ENCODE measurements at regions not wholly inside any gene's neighbourhood (a gene's known extent, or its start where the extent isn't known, plus 50 kb on each side); places are given as distances from the start of the nearest gene placed in this dataset.
"Not testable (repeated sequence)": the region's sequence is repeated elsewhere in the genome, so short reads cannot be mapped to it uniquely, and the experiment has no call there.

DNA sequence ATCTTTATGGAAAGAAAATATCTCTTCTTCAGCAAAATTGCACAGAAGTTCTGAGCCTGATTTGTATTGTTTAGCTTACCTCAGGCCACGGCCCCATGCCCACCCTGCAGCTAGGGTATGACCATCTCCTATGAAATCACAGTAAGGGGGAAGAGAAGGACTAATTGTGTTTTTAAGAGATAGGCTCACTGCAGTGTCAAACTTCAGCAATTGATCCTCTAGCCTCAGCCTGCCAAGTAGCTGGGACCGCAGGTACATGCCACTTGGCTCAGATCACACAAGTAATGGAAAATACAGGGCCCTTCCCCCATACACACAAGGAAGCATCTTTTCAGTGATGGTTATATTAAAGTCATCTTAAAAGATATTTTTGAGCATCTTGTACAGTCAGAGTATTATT is 60.0 kb downstream of the DMAC1 start:
- POLR2A ChIA-PET = no interaction called here
- TF ChIP-seq, protein P1, sequence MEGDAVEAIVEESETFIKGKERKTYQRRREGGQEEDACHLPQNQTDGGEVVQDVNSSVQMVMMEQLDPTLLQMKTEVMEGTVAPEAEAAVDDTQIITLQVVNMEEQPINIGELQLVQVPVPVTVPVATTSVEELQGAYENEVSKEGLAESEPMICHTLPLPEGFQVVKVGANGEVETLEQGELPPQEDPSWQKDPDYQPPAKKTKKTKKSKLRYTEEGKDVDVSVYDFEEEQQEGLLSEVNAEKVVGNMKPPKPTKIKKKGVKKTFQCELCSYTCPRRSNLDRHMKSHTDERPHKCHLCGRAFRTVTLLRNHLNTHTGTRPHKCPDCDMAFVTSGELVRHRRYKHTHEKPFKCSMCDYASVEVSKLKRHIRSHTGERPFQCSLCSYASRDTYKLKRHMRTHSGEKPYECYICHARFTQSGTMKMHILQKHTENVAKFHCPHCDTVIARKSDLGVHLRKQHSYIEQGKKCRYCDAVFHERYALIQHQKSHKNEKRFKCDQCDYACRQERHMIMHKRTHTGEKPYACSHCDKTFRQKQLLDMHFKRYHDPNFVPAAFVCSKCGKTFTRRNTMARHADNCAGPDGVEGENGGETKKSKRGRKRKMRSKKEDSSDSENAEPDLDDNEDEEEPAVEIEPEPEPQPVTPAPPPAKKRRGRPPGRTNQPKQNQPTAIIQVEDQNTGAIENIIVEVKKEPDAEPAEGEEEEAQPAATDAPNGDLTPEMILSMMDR (IDR thresholded peaks at IDR 0.05; ENCODE audit: insufficient read depth, low read length, missing control alignments) = no peak
- no peak overlapping the region for H3K4me3 ChIP-seq (ENCODE audit: low read depth, low read length)
- DNase-seq (ENCODE audit: low read depth, low spot score) = no peak
- CTCF ChIA-PET = no interaction called here

DNA sequence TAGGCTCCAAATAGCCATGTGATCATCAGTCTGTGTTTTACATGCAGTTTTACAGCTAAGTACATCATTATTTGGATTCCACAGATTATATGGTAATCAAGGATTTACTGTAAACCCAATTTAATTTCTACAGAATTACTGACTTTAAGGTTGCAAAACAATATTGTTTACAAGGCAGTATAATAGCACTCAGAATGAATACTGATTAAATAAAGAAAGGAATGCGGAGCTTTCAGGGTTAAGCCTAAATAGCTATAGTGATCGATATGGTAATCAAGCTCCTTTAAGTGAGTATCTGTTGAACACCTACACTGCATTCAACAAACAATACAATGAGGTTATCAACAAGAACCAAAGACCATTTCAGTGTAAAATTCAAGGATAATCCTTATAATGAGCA is 64.3 kb downstream of the DMAC1 start:
- TF ChIP-seq, protein P1 (IDR thresholded peaks at IDR 0.05; ENCODE audit: insufficient read depth, low read length, missing control alignments) = no peak
- ChIA-PET CTCF (no interaction called here), POLR2A (no interaction called here)
- no peak for DNase-seq (ENCODE audit: low read depth, low spot score)
- no peak overlapping the region for H3K4me3 ChIP-seq (ENCODE audit: low read depth, low read length)

DNA sequence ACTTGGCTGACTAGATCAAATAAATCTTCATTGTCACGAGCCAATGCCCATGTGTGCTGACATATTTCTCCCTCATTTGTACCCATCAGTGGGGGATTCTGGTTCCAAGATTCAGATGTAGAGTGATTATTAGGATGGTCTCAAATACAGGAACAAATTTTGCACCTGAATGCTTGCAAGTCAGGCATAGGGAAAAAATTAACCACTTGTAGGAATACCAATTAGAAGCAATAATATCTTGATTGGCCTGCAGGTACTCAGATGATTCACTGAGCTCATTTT is 69.5 kb downstream of the DMAC1 start:
- POLR2A ChIA-PET = no interaction called here
- TF ChIP-seq, protein P1 (IDR thresholded peaks at IDR 0.05; ENCODE audit: insufficient read depth, low read length, missing control alignments) = no peak
- CTCF ChIA-PET = no interaction called here
- DNase-seq (ENCODE audit: low read depth, low spot score) = no peak
- no peak overlapping the region for H3K4me3 ChIP-seq (ENCODE audit: low read depth, low read length)

DNA sequence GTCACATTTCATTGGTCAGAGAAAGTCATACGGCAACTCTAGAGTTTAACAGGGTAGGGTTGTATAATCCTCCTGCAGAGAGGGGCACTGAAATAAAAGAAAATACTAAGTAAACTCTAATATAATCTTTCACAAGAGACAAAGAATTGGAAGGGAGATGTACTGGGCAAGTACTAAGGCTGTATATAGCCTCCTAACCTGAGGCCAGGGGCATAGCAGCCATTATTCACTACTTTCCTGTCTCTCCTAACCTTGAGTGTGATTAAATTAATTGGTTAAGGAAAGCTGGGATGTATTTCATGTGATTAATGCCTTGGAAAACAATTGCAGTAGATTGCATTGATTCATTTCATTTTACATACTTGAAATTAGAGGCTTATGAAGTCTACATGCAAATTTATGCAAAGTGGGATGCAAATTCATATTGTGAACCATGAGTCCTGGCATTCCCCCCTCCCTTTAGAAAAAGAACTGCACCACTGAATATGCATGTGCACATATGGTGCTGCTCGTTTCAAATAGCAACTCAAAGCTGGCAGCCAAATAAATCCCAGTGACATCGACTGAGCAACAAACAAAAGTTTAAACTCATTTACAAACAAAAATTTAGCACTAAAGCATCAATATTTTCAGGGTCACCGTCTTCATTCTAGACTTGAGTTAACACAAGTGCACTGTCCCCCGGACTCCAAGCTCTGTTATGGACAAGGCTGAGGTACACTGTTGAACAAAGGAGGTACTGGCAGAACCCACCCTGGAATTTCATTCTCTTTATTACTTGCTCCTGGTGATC is 70.0 kb downstream of the DMAC1 start:
- no peak for DNase-seq (ENCODE audit: low read depth, low spot score)
- POLR2A ChIA-PET = no interaction called here
- TF ChIP-seq, protein P1 (IDR thresholded peaks at IDR 0.05; ENCODE audit: insufficient read depth, low read length, missing control alignments) = no peak
- no peak overlapping the region for H3K4me3 ChIP-seq (ENCODE audit: low read depth, low read length)
- CTCF ChIA-PET = no interaction called here

DNA sequence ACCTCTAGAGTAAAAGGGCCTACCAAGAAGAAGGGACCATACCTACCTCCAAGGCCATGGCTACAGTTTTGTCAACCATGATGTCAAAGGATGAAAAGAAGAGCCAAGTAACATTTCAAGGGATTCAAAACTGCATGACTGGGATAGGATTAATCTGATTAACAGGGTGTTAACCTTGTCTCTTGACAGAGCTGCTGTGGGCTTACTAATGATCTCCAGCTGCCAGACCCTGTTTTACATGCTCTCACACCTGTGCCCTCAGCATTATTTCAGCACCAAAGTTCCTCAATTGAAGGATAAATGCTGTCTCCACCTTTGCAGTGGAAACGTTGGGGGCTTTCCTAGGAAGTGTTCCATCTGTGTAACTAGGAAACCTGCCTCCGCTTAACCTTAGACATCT is 78.3 kb downstream of the DMAC1 start:
- TF ChIP-seq, protein P1 (IDR thresholded peaks at IDR 0.05; ENCODE audit: insufficient read depth, low read length, missing control alignments) = no peak
- POLR2A ChIA-PET = no interaction called here
- CTCF ChIA-PET = no interaction called here
- no peak for DNase-seq (ENCODE audit: low read depth, low spot score)
- no peak overlapping the region for H3K4me3 ChIP-seq (ENCODE audit: low read depth, low read length)

DNA sequence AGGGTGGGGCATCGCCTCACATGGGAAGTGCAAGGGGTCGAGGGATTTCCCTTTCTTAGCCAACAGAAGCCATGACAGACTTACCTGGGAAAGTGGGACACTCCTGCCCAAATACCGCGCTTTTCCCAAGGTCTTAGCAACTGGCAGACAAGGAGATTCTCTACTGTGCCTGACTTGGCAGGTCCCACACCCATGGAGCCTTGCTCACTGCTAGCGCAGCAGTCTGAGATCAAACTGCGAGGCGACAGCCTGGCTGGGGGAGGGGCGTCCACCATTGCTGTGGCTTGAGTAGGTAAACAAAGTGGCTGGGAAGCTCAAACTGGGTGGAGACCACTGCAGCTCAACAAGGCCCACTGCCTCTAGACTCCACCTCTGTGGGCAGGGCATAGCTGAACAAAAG is 86.5 kb downstream of the DMAC1 start:
- DNase-seq (ENCODE audit: low read depth, low spot score); H3K4me3 ChIP-seq (ENCODE audit: low read depth, low read length); CTCF ChIA-PET; POLR2A ChIA-PET: not testable (repeated sequence)

DNA sequence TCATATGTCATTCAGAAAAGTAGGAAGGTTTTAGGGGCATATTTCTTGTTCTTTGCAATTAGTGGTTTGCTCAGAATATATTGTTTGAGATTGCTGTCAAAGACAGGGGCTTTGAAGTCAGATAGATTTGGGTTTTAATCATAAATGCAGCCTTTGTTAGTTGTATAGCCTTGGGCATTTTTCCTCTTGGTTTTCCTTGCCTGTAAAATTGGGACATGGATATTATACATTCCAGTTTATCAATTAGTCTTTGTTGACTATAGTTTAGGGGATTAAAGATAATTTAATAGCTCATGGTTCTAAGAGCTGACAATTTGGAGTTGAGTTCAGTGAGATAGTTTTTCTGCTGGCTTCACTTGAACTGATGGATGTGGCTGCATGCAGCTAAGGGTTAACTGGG is 88.9 kb downstream of the DMAC1 start:
- H3K4me3 ChIP-seq (ENCODE audit: low read depth, low read length) = no peak overlapping the region
- POLR2A ChIA-PET = no interaction called here
- TF ChIP-seq, protein P1 (IDR thresholded peaks at IDR 0.05; ENCODE audit: insufficient read depth, low read length, missing control alignments) = no peak
- CTCF ChIA-PET = no interaction called here
- no peak for DNase-seq (ENCODE audit: low read depth, low spot score)
